HG03378 (cell line): ENCODE measurements at regions not wholly inside any gene's neighbourhood (a gene's known extent, or its start where the extent isn't known, plus 50 kb on each side); places are given as distances from the start of the nearest gene placed in this dataset.

ENCODE experiments used
- ATAC-seq: cut with Tn5 transposase; IDR thresholded peaks from one replicate; pipeline ENCODE4 v1.9.1; 2021; ENCODE audit warnings: mild to moderate bottlenecking, moderate library complexity; ENCODE audit not compliant: unreplicated experiment

GRCh38 chr13:105349082-105349723 is 1186.3 kb downstream of the EFNB2 start:
- ATAC-seq = no peak

GRCh38 chr13:105346141-105346775 is 1189.2 kb downstream of the EFNB2 start:
- no peak for ATAC-seq

- no peak for ATAC-seq
Measured at GRCh38 chr13:105345730-105346129, 1189.7 kb downstream of the EFNB2 start.

GRCh38 chr13:105345131-105345530 is 1190.3 kb downstream of the EFNB2 start:
- no peak for ATAC-seq

GRCh38 chr13:105343134-105343806 is 1192.2 kb downstream of the EFNB2 start:
- ATAC-seq = no peak

GRCh38 chr13:105342281-105342820 is 1193.1 kb downstream of the EFNB2 start:
- ATAC-seq = no peak

- ATAC-seq = no peak
Measured at GRCh38 chr13:105341758-105342157, 1193.7 kb downstream of the EFNB2 start.

GRCh38 chr13:105341256-105341655 is 1194.2 kb downstream of the EFNB2 start:
- no peak for ATAC-seq

GRCh38 chr13:105340061-105340606 is 1195.3 kb downstream of the EFNB2 start:
- ATAC-seq = no peak

GRCh38 chr13:105338773-105339172 is 1196.7 kb downstream of the EFNB2 start:
- no peak for ATAC-seq

- no peak for ATAC-seq
Measured at GRCh38 chr13:105338006-105338405, 1197.5 kb downstream of the EFNB2 start.

GRCh38 chr13:105336706-105337576 is 1198.5 kb downstream of the EFNB2 start:
- no peak for ATAC-seq

GRCh38 chr13:105334211-105334610 is 1201.3 kb downstream of the EFNB2 start:
- no peak for ATAC-seq

- ATAC-seq = no peak
Measured at GRCh38 chr13:105333416-105333815, 1202.0 kb downstream of the EFNB2 start.

- no peak for ATAC-seq
Measured at GRCh38 chr13:105329359-105329758, 1206.1 kb downstream of the EFNB2 start.

GRCh38 chr13:105328212-105328611 is 1207.2 kb downstream of the EFNB2 start:
- ATAC-seq = no peak

GRCh38 chr13:105327581-105328126 is 1207.8 kb downstream of the EFNB2 start:
- ATAC-seq = no peak

GRCh38 chr13:105319875-105320274 is 1215.6 kb downstream of the EFNB2 start:
- no peak for ATAC-seq

- ATAC-seq = no peak
Measured at GRCh38 chr13:105316731-105317130, 1218.7 kb downstream of the EFNB2 start.

- ATAC-seq = no peak
Measured at GRCh38 chr13:105312906-105313305, 1222.6 kb downstream of the EFNB2 start.
